NCI-H524 (cell line): ENCODE measurements at regions not wholly inside any gene's neighbourhood (a gene's known extent, or its start where the extent isn't known, plus 50 kb on each side); places are given as distances from the start of the nearest gene placed in this dataset.

ENCODE experiments used
- DNase-seq, 2 experiments: peaks; one replicate each; lab custom pipeline; 2025; lab: John Stamatoyannopoulos, UW

DNA sequence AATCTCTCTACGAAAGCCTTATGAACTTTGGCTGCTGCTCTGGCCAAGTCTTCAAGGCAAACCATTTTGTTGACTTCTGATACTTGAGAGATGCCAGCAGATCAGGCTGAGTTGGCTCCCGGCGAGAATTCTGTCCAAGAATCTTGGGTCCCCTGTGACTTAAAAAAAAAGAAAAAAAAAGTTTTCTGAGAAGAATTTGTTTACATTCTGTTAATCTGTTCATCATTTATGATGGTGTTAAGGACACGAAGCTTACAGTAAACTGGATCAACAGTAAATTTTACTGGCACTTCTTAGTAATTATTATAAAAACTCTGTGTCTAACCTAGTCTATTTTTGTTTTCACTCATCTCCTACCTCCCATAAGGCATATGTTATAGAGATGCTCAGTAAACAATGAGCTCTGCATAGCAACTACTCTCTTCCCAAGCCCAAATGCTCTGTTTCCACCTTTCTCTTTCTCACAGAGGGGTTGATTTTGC lies 320.9 kb upstream of the RASGRP1 start:
- DNase-seq: no peak

DNA sequence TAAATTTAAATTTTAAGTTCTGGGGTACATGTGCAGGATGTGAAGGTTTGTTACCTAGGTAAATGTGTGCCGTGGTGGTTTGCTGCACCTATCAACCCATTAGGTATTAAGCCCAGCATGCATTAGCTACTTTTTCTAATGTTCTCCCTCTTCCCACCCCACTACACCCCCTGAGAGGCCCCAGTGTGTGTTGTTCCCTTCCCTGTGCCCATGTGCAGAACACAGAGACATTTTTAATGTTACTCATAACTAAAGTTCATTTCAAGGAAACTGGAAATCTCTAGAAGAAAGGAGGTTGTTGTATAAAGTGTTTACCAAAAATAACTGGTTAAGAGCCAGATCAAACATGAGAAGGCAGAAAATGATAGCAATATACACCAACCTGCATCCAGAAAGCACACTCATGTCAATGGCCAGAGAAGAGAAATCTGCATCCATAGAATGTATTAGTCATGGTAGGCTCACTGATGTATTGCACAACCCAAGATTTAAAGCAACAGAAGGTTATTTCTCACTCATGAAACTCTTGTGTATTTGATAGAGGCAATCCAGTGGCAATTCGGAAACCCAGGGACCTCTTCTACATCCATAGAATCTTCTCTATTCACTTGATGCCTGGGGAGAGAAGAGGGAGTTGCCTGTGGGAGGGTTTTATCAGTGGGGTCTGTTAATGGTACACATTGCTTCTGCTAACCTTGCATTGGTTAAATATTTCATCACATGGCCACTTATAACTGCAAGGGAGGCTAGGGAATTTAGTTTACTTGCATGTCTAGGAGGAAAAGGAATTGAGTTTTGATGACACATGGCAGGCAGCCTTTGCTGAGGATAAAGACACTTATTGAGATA lies 321.9 kb upstream of the RASGRP1 start:
- no peak for DNase-seq

DNA sequence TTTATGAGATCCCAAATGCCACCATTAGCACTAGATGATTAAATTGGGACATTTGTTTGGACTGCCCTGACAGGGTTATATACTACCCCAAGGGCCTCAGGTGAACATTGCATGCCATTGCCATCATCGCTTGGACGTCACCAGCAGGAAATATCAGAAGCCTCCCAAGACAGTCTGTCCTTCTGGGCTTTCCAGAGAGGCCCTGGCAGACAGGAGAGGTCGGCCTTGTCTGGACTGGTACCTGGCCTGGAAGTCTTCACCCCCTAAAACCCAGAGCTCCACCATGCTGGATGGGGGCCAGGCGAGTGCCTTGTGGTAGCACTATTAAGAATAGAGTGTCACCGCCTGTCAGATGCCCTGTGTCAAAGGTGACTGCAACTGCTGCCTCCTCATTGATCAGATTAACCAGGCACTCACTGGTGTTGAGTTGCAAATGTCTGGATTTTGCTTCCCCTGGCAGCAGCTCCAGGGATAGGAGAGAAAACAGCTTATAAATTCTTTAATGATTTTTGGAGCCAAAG lies 324.1 kb upstream of the RASGRP1 start:
- peak in 1 of 2 experiments; percentile 17 for DNase-seq

DNA sequence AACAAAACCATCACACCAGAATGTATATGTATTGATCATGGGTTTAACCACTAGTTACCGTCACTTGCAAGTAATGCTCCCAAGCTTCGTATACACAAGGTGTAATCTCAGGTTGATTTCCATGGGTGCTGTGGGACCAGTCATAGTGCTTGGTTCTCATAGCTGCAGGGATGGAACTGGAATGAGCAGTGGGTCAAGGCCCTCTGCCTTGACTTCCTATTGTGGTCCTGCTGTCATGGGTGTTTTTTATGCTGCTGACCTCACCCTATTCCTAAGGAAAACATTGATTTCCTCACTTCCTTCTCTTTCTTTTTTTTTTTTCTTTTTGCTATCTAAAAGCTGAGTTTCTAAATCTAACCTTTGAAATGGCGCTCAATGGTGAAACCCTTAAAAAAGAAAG lies 325.6 kb upstream of the RASGRP1 start:
- no peak for DNase-seq

DNA sequence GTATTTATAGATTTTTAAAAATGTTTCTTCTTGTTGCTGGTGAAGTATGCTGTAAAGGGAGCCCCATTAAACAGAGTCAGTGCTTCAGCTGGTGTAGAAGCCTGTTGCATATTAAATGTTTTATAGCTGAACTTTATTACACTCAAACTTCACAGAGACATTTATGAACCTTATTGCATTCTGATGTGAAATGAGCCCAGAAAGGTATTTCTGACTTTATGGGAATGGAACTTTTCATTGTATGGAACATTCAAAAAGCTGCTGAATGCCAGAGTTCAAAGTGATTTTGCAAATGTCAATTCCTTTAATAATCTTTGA lies 329.3 kb upstream of the RASGRP1 start:
- no peak for DNase-seq

DNA sequence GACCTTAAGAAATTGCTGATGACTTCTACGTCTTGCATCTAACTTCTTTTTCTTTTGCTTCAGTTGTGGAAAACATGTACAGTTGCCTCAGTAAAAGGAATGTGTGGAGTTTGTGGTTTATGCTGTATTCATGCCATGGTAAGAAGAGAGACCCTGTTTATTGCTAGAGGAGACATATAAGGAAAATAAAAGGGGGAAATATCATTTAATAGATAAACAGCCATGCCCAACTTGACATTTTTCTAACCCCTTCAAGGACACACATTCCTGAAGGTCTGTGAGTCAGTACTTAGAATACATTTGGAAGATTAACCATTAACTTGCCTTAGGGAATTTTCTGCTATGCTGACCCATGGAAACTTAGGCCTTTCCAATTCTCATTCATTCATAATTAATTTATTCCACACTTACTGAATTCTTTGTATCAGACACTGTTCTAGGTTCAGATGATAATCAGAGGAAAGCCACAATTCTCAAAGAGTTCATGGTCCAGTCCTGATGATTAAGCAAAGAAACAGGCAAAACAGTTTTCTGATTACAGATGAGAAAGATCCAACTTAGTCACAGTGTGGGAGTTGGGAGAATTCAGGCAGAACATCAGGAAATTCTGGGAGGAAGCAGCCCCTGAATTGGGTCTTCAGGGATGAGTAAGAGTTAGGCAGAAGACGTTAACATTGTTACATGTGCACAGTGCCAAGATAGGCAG lies 329.8 kb upstream of the RASGRP1 start:
- no peak for DNase-seq

DNA sequence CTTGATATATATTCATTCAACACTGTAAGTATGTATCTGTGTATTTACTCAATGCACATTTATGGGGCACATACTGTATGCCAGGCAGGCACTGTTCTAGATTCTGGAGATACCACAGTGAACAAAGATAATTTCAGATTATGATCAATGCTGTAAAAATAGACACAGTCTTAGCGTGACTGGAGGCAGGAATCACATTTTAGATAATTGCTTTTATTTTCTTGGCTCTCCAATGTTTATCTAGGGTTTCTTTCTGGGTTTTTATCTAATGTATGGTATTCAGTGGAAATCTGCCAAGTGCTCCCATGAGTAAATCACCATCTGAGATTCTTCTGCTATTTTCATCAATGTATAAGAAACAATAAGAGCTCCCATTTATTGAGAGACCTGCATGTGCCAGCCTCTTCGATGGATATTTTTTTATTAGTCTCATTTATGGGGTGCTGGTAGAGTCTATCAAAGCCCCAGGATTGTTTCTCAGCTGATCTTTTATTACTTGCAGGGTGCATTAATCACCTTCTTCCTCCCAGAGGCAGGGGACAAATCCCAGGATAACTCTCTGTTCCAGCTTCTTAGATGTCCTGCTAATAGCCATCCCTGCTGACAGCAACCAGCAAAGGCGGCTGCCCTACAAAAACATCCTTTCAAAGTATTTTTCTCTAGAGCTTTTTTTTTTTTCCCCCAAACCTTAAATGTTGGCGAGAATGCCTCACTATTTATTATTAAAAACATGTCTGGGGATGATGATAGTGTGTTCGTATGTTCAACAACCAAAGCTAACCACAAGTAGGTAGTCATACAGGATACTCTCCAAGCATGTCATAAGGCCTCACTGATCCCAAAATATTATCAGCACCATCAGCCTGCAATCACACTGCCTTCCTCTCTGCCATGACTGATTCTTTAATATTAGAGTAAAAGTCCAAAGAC lies 331.0 kb upstream of the RASGRP1 start:
- no peak for DNase-seq

DNA sequence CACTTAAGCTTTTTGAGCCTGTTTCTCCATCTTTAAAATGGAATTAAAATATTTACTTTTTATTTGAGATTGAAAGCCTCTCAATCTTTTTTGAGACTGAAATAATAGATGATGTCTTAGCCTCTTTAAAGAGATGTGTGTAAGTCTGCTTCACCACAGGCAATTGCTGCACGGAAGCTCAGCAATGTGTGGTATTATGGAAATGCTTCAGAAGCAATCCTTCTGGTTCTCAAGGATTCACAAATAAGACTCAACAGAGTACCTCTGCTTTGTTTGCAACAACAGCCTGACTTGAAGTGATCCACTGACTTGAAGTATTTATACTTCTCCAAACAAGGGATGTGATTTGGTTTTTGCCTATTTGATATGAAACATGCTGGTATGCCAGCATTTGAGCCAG lies 332.0 kb upstream of the RASGRP1 start:
- no peak for DNase-seq

DNA sequence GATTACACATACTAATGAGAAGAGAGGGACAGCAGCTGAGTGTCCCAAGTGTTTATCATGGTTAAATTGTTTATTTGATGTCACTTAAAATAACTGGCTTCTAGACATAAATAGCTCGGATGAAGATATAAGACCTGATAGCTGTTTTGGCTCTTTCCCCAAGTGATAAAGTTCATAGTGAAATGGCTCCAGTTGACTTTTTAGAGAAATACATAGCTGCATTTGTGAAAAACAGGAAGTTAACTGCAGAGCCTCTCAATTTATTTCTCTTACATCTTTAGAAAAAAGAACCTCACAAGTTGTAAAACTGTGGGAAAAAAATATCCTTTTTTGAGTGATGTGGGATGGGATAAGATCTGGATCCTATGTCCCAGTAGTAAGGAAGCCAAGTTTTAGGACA lies 332.9 kb upstream of the RASGRP1 start:
- no peak for DNase-seq

DNA sequence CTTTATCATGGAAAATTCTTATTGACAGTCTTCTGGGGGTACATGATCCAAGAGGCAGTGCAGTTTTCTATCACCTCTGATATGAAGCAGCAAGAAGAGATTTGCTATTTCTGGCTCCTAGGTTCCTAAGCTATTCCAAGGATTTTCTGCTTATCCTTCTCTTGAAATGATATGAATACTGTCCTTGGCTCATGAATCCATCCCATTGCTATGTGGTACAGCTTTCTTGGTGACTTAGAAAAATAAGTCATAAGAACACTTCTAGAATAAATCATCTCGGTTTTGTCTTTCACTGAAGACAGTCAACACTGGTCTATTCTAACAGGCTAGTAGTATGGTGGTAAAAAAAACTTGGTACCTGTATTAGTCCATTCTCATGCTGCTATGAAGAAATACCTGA lies 333.6 kb upstream of the RASGRP1 start:
- no peak for DNase-seq

DNA sequence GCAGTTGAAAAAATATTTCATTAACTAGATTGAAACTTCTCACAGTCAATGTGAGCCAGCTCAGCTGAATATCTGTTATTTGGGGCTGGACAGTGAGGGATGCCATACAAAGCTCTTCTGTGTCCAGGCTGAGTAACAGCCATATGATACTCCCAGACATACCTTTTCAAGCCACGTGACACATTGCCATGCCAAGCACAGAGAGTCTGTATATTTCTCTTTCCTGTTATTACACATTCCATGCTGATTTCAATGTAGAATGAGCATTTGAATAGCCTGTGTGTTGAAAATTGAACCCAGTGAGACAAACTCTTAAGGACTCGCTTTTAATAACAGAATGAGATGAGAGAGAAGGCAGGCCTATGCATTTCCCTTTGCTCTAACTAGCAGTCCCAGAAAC lies 334.7 kb upstream of the RASGRP1 start:
- DNase-seq: no peak

DNA sequence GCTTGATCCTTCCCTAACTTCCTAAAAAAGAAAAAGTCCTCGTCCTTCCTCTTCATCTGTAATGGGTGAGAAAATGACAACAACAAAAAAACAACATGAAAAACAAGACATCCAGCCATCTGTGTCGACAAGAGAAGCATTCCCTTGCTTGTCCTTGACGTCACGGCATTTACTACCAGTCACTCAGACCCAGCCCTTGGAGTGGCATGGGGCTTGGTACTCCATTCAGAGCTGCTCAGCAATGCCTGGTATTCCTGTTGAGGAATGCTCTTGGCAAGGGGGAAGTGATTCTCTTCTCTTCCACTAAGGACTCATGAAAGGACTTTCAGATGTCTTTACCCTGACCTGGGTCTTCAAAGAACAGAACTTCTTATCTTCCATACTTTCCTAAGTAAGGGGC lies 339.7 kb upstream of the RASGRP1 start:
- no peak for DNase-seq

DNA sequence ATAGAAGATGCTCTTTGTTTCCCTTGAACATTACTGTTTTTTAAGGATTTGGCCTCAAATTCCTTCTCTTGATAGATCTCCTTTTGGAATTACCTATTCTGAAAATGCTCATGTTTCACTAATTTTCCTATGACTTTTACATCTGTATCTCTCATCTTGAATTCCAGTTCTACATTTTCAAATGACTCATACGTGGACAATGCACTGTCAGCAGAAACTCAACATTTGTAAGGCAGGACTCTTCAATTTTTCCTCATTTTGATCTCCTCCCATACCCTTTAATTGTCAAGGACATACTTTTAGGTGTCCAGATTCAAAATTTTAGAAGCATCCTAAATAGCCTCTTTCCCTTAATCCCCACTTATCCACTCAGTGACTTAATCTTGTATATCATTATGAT lies 341.0 kb upstream of the RASGRP1 start:
- DNase-seq: peak; percentile 16 to 58

DNA sequence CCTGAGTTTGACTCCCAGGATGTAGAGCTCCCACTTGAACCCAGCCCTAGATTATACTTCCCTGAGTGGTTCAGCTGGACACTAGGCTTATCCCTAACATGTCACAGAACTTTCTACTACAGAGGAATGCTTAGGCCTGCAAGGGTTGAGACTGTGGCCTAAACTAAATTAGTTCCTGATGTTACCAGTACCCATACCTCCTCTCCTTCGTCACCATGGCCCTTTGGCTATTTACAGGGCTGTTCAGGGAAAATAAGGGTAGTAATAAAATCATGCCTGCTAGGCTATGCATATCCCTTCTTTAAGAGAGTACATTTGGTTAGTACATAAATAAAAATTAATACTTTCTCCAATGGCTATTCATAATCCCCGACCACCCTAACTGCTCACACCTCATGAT lies 356.4 kb upstream of the RASGRP1 start:
- no peak for DNase-seq

DNA sequence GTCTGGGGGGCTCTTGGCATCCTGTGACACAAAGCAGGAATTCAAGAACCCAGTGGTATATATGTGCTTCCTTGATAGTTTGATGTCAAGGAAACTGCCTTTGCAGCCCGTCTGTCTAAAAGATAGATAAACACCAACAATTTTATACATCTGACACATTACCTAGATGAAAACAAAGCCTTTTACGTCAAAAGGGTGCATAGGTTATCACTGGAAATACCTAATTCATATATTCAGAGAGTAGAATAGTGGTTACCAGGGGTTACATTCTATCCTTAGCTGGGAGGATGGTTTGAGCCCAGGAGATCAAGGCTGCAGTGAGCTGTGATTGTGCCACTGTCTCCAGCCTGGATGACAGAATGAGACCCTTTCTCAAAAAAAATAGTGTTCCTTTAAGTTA lies 356.9 kb upstream of the RASGRP1 start:
- no peak for DNase-seq

DNA sequence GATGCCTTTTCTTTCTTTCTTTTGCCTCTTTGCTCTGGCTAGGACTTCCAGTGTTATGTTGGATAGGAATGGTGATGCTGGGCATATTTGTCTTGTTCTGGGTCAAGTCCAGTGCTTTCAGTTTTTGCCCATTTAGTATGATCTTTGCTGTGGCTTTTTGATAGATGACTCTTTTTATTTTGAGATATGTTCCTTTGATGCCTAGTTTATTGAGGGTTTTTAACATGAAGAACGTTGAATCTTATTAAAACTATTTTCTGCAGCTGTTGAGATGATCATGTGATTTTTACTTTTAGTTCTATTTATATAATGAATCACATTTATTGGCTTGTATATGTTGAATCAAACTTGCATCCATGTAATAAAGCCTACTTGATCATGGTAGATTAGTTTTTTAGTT lies 363.8 kb upstream of the RASGRP1 start:
- no peak for DNase-seq

DNA sequence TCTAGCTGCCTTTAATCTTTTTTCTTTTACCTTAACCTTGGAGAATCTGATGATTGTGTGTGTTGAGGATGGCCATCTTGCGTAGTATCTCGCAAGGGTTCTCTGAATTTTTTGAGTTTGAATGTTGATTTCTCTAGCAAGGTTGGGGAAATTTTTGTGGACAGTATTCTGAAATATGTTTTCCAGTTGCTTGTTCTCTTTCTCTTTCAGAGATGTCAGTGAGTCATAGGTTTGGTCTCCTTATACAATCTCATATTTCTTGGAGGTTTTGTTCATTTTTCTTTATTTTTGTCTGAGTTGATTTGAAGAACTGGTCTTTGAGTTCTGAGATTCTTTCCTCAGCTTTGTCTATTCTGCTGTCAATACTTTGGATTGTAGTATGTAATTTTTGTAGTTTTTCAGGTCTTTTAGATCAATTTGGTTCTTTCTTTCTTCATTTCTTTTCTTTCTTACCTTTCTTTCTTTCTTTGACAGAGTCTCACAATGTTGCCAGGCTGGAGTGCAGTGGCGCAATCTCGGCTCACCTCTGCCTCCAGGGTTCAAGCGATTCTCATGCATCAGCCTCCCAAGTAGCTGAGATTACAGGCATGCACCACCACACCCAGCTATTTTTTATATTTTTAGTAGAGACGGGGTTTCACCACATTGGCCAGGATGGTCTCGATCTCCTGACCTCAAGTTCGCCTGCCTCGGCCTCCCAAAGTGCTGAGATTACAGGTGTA lies 366.4 kb upstream of the RASGRP1 start:
- no peak for DNase-seq

DNA sequence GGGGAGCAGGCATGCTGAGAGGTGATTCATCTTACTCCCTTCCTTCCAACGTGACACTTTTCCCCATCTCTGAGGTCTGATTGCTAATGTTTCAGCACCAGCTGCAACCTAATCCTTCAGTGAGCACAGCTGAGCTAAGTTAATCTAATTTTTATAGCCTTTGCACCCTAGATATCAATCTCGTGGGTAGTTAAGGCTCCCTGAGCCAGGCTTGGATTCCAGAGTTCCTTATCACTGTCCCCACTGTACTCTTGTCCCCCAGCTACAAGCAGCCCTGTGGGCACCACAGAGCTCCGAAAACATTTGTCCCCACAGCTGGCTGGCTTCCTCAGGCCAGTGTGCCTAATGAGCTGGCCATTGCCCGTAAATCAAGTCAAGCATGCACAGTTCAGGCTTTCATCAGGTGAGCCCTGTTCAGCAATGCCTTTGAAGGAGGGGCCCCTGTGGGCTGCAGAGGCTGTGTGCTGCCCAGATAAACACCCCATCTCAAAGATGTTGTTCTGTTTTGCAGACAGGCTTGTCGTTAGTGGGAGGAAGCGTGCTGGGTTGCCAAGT lies 376.9 kb upstream of the RASGRP1 start:
- peak; percentile 58 to 88 for DNase-seq

DNA sequence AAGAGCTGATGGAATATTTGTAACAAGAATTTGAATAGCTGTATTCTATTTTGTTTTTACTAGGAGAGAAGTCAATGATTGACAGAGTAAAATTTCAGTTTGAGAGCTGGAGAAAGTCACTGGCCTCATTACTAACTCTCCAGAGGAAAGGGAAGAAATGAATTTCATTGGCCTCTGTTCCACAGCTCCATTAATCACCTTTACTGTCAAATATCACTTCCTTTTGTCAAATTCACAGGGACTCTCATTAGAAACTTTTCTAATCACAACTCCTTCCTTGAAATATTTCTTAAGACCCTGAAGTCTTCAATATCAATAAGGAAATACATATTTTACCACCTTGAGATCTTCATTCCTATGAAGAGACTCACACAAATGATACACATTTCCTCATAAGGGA lies 379.9 kb upstream of the RASGRP1 start:
- no peak for DNase-seq

DNA sequence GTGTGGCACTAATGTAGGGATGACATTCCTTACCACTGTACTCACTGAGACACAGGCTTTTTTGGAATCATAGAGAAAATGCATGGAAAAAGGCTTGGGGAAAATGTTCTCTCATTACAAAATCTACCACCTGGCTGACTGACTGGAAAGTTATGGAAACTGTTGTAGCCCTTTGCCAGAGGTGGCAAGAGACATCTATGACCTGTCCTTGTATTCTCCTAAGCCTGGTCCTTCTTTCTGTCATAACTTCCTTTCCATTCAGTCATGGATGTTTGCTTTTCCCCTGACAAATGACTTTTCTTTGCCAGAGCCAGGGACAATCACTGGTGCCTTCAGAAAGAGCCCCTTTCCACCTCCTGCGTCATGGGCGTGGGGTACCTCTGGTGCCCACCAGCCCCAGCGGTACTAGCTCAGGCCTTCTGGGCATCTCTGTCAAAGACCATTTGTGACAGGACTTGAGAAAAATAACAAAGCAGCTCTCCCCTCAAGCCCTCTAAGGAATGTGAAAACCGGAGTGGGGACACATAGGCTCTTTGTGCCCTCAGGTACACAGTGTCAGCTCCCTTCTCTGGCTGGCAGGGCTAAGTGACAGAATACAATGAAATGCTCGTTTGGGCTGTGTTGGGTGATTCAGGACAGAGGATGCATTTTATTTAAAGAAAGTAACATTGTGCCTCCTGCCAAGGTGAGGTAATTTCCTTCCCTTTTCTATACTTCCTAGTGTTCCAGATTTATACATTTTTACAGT lies 381.1 kb upstream of the RASGRP1 start:
- DNase-seq: no peak

DNA sequence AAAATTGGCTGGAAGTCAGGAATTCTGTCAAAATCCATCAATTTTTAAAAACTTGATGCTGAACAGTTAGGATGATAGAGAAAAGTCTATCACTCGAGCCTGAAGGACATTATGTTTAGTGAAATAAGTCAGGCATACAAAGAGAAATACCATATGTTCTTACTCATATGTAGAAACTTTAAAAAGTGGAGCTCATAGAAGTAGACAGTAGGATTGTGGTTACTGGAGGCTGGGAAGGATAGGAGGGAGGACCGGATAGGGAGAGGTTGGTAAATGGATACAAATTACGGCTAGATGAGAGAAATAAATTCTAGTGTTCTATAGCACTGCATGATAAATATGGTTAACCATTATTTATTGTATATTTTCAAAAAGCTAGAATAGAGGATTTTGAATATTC lies 389.5 kb upstream of the RASGRP1 start:
- DNase-seq: no peak
